VCaP (cell line): ENCODE measurements at regions not wholly inside any gene's neighbourhood (a gene's known extent, or its start where the extent isn't known, plus 50 kb on each side); places are given as distances from the start of the nearest gene placed in this dataset.

Source experiments
- H3K27ac ChIP-seq: fragments of 450-650 bp; 2 replicates; pipeline ENCODE4 v1.5.1; 2017
- TF ChIP-seq, protein P1 (sequence below): fragments of 450-650 bp; conservative IDR thresholded peaks from 2 replicates; pipeline ENCODE4 v1.5.1; 2017; ENCODE audit warnings: mild to moderate bottlenecking, moderate library complexity

DNA sequence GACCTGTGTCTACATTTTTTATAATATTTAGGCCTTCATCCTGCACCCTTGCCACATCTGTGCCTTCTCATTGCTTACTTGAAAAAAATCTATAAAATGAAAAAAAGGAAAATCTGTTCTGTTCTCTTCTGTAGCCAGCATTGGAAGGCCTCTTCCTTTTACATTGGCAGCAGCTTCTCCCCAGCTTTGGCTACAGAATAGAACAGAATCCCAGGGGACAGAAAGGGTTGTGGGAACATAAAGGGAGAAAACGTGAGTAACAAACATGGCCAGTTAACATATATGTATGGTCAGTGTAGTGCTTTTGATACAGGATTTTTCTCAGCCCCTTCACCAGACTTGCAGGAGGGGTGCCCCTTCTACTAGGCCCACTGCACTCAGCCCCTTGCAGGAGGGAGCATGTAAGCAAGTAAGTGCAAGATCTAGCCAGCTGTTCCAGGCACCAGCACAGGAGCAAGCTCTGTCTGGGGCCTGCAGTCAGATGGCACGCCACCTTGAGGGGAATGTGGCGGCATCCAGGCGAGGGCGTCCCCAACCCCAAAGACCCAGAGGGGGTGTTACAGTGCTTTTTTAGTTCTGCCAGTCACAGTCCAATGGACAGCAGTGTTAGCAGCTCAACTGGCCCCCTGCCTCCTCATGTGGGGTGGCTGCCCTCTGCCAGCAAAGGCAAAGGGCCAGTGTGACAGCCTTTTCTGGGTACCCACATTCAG lies 330.5 kb upstream of the ZNF462 start:
- no peak overlapping the region for H3K27ac ChIP-seq
- TF ChIP-seq, protein P1, sequence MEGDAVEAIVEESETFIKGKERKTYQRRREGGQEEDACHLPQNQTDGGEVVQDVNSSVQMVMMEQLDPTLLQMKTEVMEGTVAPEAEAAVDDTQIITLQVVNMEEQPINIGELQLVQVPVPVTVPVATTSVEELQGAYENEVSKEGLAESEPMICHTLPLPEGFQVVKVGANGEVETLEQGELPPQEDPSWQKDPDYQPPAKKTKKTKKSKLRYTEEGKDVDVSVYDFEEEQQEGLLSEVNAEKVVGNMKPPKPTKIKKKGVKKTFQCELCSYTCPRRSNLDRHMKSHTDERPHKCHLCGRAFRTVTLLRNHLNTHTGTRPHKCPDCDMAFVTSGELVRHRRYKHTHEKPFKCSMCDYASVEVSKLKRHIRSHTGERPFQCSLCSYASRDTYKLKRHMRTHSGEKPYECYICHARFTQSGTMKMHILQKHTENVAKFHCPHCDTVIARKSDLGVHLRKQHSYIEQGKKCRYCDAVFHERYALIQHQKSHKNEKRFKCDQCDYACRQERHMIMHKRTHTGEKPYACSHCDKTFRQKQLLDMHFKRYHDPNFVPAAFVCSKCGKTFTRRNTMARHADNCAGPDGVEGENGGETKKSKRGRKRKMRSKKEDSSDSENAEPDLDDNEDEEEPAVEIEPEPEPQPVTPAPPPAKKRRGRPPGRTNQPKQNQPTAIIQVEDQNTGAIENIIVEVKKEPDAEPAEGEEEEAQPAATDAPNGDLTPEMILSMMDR = no peak

DNA sequence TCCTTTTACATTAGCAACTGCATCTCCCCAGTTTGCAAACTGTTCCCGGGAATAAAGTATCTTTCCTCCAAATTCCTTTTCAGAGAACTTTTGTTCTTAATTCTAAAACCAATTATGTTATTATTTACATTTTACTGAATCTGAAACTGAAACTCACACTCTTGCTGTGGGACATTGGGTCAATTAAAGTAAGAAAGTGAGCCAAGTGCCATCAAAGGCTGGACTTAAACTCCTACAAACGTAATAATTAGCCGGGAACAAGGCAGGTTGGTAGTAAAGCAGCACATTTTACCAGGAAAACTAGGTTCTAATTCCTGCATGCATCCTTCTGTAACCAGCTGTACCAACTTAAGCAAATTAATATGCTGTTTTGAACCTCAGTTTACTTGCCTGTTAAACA lies 328.2 kb upstream of the ZNF462 start:
- TF ChIP-seq, protein P1 = no peak
- H3K27ac ChIP-seq = no peak overlapping the region

DNA sequence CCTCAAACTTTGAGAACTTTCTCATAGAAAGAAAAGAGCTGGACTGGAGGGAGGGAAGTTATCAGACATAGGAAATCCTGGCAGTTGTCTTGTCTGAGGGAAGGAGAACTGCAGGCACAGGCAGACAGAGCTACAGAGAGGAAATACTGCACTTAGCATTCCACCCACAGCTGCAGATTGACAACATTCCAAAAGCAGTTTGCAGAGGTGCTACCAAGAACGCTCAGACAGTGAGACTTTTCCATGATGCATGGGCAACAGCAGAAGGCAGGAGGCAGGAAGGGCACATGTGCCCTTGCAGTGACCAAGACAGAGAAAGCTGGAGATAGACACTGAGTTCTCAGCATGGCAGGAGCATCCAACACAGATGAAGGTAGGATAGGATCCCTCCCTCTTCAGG lies 327.5 kb upstream of the ZNF462 start:
- TF ChIP-seq, protein P1 = no peak

DNA sequence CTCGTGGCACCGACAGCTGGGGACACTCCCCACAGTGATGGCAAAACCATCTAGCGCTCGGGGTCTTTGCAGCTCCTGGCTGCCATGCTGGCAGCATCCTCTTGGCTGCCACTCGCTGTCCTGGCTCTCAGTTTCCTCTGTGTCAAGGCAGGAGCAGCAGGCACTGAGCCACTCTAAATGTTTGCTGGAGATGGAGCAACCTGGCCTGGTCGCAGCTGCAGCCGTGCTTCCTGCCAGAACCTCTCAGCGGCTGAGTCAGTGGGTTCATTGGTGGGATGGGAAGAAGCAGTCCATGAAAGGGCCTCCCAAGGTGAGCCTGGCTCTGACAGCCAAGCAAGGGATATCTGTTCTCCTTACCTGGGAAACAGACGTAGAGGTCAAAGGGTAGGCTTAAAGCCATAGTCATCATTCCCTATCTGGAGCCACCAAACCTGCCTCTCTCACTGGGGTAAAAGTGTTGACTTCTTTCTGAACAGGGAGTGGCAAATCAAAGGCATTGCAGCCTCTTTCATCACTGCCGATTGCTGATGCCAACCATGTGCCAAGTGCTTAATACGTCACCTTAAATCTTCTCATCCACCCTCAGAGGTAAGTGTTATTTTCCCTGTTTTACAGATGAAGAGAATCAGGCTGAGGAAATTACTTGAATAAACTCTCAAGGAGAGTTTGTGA lies 304.8 kb upstream of the ZNF462 start:
- no peak overlapping the region for H3K27ac ChIP-seq
- TF ChIP-seq, protein P1 = no peak

More for the DNA sequence above, 327.5 kb upstream of the ZNF462 start:
- H3K27ac ChIP-seq = no peak overlapping the region

DNA sequence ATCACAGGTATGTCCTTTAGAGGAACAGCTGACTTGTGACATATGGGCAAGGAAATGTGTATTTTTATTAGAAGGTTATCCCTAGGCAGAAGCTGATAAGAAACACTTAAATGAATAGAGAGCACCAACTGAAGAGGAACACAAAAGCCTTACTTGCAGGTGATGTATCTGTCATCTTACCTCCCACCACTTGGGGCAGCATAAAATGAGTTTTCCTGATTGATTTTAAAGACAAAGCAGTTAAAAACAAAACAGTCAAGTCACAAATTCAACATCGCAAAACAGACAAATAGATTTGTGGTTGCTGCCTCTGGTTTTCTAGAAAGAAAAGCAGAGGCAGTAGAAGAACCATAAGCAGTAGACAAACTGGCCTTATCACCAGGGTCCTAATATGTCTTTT lies 302.4 kb upstream of the ZNF462 start:
- no peak overlapping the region for H3K27ac ChIP-seq
- TF ChIP-seq, protein P1 = peak; percentile 61

DNA sequence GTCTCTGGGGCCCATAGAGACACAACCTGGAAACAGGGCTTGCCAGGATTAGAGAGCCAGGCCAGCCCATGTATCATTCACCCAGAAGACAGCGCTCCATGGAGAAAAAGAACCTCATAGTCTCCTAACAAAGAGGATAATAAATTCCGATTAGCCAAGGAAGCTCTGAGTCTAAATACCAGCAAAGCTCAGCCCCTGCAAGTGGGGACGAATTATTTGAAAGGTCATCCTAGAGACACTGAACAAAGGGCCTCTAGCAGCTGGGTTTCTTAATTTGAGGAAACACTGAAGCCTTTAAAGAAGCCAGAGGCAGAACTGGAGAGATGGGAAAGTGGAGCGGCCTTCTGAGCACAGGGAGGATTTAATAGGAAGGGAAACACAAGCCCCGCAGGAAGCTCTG lies 287.1 kb upstream of the ZNF462 start:
- TF ChIP-seq, protein P1 = no peak
- H3K27ac ChIP-seq = no peak overlapping the region

DNA sequence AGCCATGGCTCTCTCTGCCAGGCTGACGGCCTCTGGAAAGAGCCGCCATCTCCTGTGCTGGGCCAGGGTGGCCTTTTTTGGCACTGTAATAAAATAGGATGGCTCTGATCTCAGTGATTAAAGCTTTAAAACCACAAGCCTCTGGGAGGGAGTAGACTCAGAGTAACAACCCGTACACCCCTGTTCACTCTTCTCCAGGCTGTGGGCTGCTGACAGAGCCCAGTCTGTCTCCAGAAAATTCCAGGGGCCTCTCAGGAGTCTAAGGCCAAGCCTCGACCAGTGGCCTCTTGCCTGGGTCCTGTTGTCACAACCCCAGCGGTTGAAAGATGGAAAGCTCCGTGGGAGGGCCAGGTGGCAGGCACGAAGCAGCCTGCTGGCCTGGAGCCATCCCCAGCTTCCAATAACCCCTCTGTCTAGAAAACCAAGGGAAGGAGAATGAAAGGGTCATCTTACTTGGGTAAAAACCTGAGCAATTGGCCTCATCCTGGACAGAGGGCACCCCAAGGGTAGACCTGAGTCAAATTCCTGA lies 286.7 kb upstream of the ZNF462 start:
- H3K27ac ChIP-seq = no peak overlapping the region
- TF ChIP-seq, protein P1 = no peak
